HEK293 (cell line): ENCODE measurements at regions not wholly inside any gene's neighbourhood (a gene's known extent, or its start where the extent isn't known, plus 50 kb on each side); places are given as distances from the start of the nearest gene placed in this dataset.
A peak's percentile ranks its signal among the peaks of the same experiment; 100 is the strongest.

Source experiments
- CTCF ChIA-PET: fragments of 350-600 bp; formaldehyde crosslinking; extraction: SDS; loops from one replicate; lab custom pipeline; 2021; ENCODE audit warnings: antibody characterized with exemption; lab: Yijun Ruan, JAX
- POLR2A ChIA-PET: fragments of 300-600 bp; formaldehyde crosslinking; extraction: SDS; loops from one replicate; lab custom pipeline; 2020; ENCODE audit warnings: antibody characterized with exemption, inconsistent platforms; lab: Yijun Ruan, JAX
- H3K27ac ChIP-seq: fragments of 200-500 bp; sonication (Bioruptor generic); 2 replicates; pipeline ENCODE4 v1.5.1; 2014; ENCODE audit warnings: low read depth, low read length, control low read depth, inconsistent platforms; ENCODE audit errors: extremely low read depth
- H3K36me3 ChIP-seq, 2 experiments: fragments of 200-500 bp in 1 of 2; sonication (Bioruptor generic) in 1 of 2; 1 replicate in 1 of 2; 2 replicates in 1 of 2; pipeline ENCODE4 v1.5.1; 2014 to 2017; ENCODE audit warnings: inconsistent platforms in 2 of 2, low read length in 2 of 2; ENCODE audit not compliant: control insufficient read depth in 2 of 2, insufficient read depth in 1 of 2
- H3K4me1 ChIP-seq: fragments of 200-500 bp; sonication (Bioruptor generic); 2 replicates; pipeline ENCODE4 v1.5.1; 2014; ENCODE audit warnings: mild to moderate bottlenecking, low read length, inconsistent platforms; ENCODE audit not compliant: control insufficient read depth, insufficient read depth
- H3K4me3 ChIP-seq: 2 replicates; pipeline ENCODE4 v1.5.1; 2011; ENCODE audit warnings: low read depth, mild to moderate bottlenecking, control low read depth, low read length, moderate library complexity
- H3K9me3 ChIP-seq: fragments of 200-500 bp; sonication (Bioruptor generic); 2 replicates; pipeline ENCODE4 v1.5.1; 2014; ENCODE audit warnings: low read depth, low read length, inconsistent platforms; ENCODE audit not compliant: control insufficient read depth, insufficient read depth
- GLIS1 ChIP-seq: fragments of 450-650 bp; formaldehyde crosslinking; IDR thresholded peaks from 2 replicates; pipeline ENCODE4 v1.5.1; 2016; ENCODE audit warnings: missing biosample characterization, missing genetic modification characterization
- GLIS2 ChIP-seq: fragments of 450-650 bp; formaldehyde crosslinking; IDR thresholded peaks from 2 replicates; pipeline ENCODE4 v1.5.1; 2016; ENCODE audit warnings: missing biosample characterization, missing genetic modification characterization
- INSM2 ChIP-seq: fragments of 450-650 bp; formaldehyde crosslinking; IDR thresholded peaks from 2 replicates; pipeline ENCODE4 v1.5.1; 2016; ENCODE audit warnings: missing biosample characterization, missing genetic modification characterization
- OSR2 ChIP-seq: fragments of 450-650 bp; formaldehyde crosslinking; IDR thresholded peaks from 2 replicates; pipeline ENCODE4 v1.5.1; 2016; ENCODE audit warnings: missing biosample characterization, missing genetic modification characterization
- OVOL3 ChIP-seq: fragments of 450-650 bp; formaldehyde crosslinking; IDR thresholded peaks from 2 replicates; pipeline ENCODE4 v1.5.1; 2016; ENCODE audit warnings: missing biosample characterization, missing genetic modification characterization
- RBAK ChIP-seq: fragments of 450-650 bp; formaldehyde crosslinking; IDR thresholded peaks from 2 replicates; pipeline ENCODE4 v1.5.1; 2016; ENCODE audit warnings: missing biosample characterization, missing genetic modification characterization
- SCRT2 ChIP-seq: fragments of 450-650 bp; formaldehyde crosslinking; IDR thresholded peaks from 2 replicates; pipeline ENCODE4 v1.5.1; 2016; ENCODE audit warnings: missing biosample characterization, missing genetic modification characterization
- ZBTB20 ChIP-seq: fragments of 450-650 bp; formaldehyde crosslinking; IDR thresholded peaks from 2 replicates; pipeline ENCODE4 v1.5.1; 2016; ENCODE audit warnings: missing biosample characterization, missing genetic modification characterization
- ZIC2 ChIP-seq: fragments of 450-650 bp; formaldehyde crosslinking; IDR thresholded peaks from 2 replicates; pipeline ENCODE4 v1.5.1; 2016; ENCODE audit warnings: missing biosample characterization, missing genetic modification characterization
- ZNF140 ChIP-seq: fragments of 450-650 bp; formaldehyde crosslinking; IDR thresholded peaks from 2 replicates; pipeline ENCODE4 v1.5.1; 2016; ENCODE audit warnings: missing biosample characterization, missing genetic modification characterization
- ZNF157 ChIP-seq: fragments of 450-650 bp; formaldehyde crosslinking; IDR thresholded peaks from 2 replicates; pipeline ENCODE4 v1.5.1; 2016; ENCODE audit warnings: missing biosample characterization, missing genetic modification characterization
- ZNF221 ChIP-seq: fragments of 450-650 bp; formaldehyde crosslinking; IDR thresholded peaks from 2 replicates; pipeline ENCODE4 v1.5.1; 2017; ENCODE audit warnings: missing biosample characterization, missing genetic modification characterization, borderline replicate concordance
- ZNF324 ChIP-seq: fragments of 450-650 bp; formaldehyde crosslinking; IDR thresholded peaks from 2 replicates; pipeline ENCODE4 v1.5.1; 2016; ENCODE audit warnings: missing biosample characterization, missing genetic modification characterization
- ZNF335 ChIP-seq: fragments of 450-650 bp; formaldehyde crosslinking; conservative IDR thresholded peaks from 2 replicates; pipeline ENCODE4 v1.5.1; 2016; ENCODE audit warnings: missing biosample characterization, missing genetic modification characterization
- ZNF341 ChIP-seq: fragments of 450-650 bp; formaldehyde crosslinking; IDR thresholded peaks from 2 replicates; pipeline ENCODE4; 2016; ENCODE audit warnings: low read depth, missing biosample characterization, missing genetic modification characterization
- ZNF514 ChIP-seq: fragments of 450-650 bp; formaldehyde crosslinking; IDR thresholded peaks from 2 replicates; pipeline ENCODE4 v1.5.1; 2016; ENCODE audit warnings: missing biosample characterization, missing genetic modification characterization
- ZNF600 ChIP-seq: fragments of 450-650 bp; formaldehyde crosslinking; IDR thresholded peaks from 2 replicates; pipeline ENCODE4 v1.5.1; 2016; ENCODE audit warnings: missing biosample characterization, missing genetic modification characterization
- ZNF610 ChIP-seq: fragments of 450-650 bp; formaldehyde crosslinking; IDR thresholded peaks from 2 replicates; pipeline ENCODE4 v1.5.1; 2016; ENCODE audit warnings: missing biosample characterization, missing genetic modification characterization, borderline replicate concordance
- ZNF654 ChIP-seq: fragments of 450-650 bp; formaldehyde crosslinking; IDR thresholded peaks from 2 replicates; pipeline ENCODE4 v1.5.1; 2016; ENCODE audit warnings: low read depth, missing biosample characterization, missing genetic modification characterization
- ZNF664 ChIP-seq: fragments of 450-650 bp; formaldehyde crosslinking; IDR thresholded peaks from 2 replicates; pipeline ENCODE4 v1.5.1; 2016; ENCODE audit warnings: missing biosample characterization, missing genetic modification characterization
- ZNF747 ChIP-seq: fragments of 450-650 bp; formaldehyde crosslinking; IDR thresholded peaks from 2 replicates; pipeline ENCODE4 v1.5.1; 2016; ENCODE audit warnings: missing biosample characterization, missing genetic modification characterization
- TF ChIP-seq, protein P1 (sequence below): fragments of 450-650 bp; IDR thresholded peaks from 2 replicates; pipeline ENCODE4 v1.5.1; 2018; ENCODE audit warnings: missing biosample characterization, mild to moderate bottlenecking, missing genetic modification characterization
- TF ChIP-seq, protein P2 (sequence below): fragments of 450-650 bp; formaldehyde crosslinking; IDR thresholded peaks from 2 replicates; pipeline ENCODE4 v1.5.1; 2016; ENCODE audit warnings: missing biosample characterization, missing genetic modification characterization
- TF ChIP-seq, protein P3 (sequence below): sonication (generic); formaldehyde crosslinking; IDR thresholded peaks from 2 replicates; pipeline ENCODE4 v1.8.1; 2022; ENCODE audit warnings: mild to moderate bottlenecking, moderate library complexity, missing genetic modification reagents

DNA sequence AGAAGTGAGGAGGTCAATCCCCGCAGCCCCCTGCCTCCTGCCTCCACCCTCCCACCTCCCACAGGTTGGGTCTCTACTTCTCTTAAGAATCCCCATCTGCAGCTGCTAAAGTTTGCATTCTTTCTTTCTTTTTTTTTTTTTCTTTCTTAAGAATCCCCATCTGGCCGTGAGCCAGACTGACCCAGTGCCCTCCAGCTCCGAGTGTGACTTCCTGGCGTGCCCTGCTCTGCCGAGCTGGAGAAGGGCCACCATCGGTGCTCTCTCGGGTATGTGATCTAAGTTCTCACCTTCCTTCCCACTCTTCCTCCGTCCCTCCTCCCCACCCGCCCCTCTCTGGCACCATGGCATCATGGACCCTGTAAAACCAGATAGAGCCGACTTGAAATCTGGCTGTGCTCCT, 66.7 kb upstream of the LMO1 start:
- H3K27ac ChIP-seq, result no peak overlapping the region
- TF ChIP-seq, protein P1, sequence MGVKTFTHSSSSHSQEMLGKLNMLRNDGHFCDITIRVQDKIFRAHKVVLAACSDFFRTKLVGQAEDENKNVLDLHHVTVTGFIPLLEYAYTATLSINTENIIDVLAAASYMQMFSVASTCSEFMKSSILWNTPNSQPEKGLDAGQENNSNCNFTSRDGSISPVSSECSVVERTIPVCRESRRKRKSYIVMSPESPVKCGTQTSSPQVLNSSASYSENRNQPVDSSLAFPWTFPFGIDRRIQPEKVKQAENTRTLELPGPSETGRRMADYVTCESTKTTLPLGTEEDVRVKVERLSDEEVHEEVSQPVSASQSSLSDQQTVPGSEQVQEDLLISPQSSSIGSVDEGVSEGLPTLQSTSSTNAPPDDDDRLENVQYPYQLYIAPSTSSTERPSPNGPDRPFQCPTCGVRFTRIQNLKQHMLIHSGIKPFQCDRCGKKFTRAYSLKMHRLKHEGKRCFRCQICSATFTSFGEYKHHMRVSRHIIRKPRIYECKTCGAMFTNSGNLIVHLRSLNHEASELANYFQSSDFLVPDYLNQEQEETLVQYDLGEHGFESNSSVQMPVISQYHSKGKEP (tag by site-specific recombination), result no peak
- TF ChIP-seq ZNF514 (no peak), ZNF221 (tag by site-specific recombination) (no peak), ZNF140 (no peak), ZNF610 (tag by site-specific recombination) (no peak), INSM2 (tag by site-specific recombination) (no peak)
- TF ChIP-seq, all 188 proteins: peak for 0
- Histone ChIP-seq H3K9me3 (no peaks in the 10 kb centered on the region), H3K4me1 (peaks cover 6% of the 10 kb centered on the region; the same call in 1 of the 2 replicates), H3K4me3 (no peak overlapping the region), H3K36me3 (no peaks in the 10 kb centered on the region)
- POLR2A ChIA-PET, result no interaction called here
- CTCF ChIA-PET, result interaction anchor here (0.6 to 1.8 kb wide), 6 partner anchors 11 to 201 kb away, joined by 3 to 9 read pairs (median 4); no protein-coding TSS in a partner anchor

GRCh38 chr11:8329847-8330361, 66.2 kb upstream of the LMO1 start:
- POLR2A ChIA-PET, result no interaction called here
- CTCF ChIA-PET, result interaction anchor here (0.6 to 1.8 kb wide), 12 partner anchors 10 to 323 kb away, joined by 3 to 9 read pairs (median 4); no protein-coding TSS in a partner anchor
- no peak overlapping the region for H3K27ac ChIP-seq
- no peak overlapping the region for H3K4me3 ChIP-seq
- TF ChIP-seq OVOL3 (tag by site-specific recombination) (no peak), SCRT2 (peak; percentile 27; the same call in 1 of the 2 replicates), ZIC2 (tag by site-specific recombination) (peak; percentile 91), GLIS1 (peak; percentile 44), RBAK (tag by site-specific recombination) (no peak), ZNF157 (no peak), ZBTB20 (tag by site-specific recombination) (no peak), ZNF324 (tag by site-specific recombination) (no peak), ZNF664 (tag by site-specific recombination) (peak; percentile 66), ZNF600 (tag by site-specific recombination) (peak; percentile 63; the same call in 1 of the 2 replicates), GLIS2 (peak; percentile 25; the same call in 1 of the 2 replicates), OSR2 (peak; percentile 73), ZNF654 (tag by site-specific recombination) (no peak)
- TF ChIP-seq, all 188 proteins: peak for 7
- Histone ChIP-seq H3K36me3 (no peaks in the 10 kb centered on the region), H3K9me3 (no peaks in the 10 kb centered on the region), H3K4me1 (peaks cover 6% of the 10 kb centered on the region; the same call in 1 of the 2 replicates)

GRCh38 chr11:8329336-8329735, 65.7 kb upstream of the LMO1 start:
- H3K27ac ChIP-seq, result peak overlapping the region; percentile 20; the same call in 1 of the 2 replicates
- TF ChIP-seq ZNF747 (tag by site-specific recombination), result no peak
- peak; percentile 58 for TF ChIP-seq ZNF341
- TF ChIP-seq, protein P2, sequence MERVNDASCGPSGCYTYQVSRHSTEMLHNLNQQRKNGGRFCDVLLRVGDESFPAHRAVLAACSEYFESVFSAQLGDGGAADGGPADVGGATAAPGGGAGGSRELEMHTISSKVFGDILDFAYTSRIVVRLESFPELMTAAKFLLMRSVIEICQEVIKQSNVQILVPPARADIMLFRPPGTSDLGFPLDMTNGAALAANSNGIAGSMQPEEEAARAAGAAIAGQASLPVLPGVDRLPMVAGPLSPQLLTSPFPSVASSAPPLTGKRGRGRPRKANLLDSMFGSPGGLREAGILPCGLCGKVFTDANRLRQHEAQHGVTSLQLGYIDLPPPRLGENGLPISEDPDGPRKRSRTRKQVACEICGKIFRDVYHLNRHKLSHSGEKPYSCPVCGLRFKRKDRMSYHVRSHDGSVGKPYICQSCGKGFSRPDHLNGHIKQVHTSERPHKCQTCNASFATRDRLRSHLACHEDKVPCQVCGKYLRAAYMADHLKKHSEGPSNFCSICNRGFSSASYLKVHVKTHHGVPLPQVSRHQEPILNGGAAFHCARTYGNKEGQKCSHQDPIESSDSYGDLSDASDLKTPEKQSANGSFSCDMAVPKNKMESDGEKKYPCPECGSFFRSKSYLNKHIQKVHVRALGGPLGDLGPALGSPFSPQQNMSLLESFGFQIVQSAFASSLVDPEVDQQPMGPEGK (tag by site-specific recombination), result 0 out of 2 replicates have a peak, but pooled peaks have one; percentile 9
- TF ChIP-seq ZNF335, result 0 out of 2 replicates have a peak, but pooled peaks have one; percentile 4
- TF ChIP-seq, protein P1 (tag by site-specific recombination), result no peak
- TF ChIP-seq, protein P3, sequence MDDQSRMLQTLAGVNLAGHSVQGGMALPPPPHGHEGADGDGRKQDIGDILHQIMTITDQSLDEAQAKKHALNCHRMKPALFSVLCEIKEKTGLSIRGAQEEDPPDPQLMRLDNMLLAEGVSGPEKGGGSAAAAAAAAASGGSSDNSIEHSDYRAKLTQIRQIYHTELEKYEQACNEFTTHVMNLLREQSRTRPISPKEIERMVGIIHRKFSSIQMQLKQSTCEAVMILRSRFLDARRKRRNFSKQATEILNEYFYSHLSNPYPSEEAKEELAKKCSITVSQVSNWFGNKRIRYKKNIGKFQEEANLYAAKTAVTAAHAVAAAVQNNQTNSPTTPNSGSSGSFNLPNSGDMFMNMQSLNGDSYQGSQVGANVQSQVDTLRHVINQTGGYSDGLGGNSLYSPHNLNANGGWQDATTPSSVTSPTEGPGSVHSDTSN, result no peak
- TF ChIP-seq, all 188 proteins: peak for 3
- CTCF ChIA-PET, result interaction anchor here (0.7 to 1.8 kb wide), 11 partner anchors 10 to 323 kb away, joined by 3 to 9 read pairs (median 3); no protein-coding TSS in a partner anchor
- POLR2A ChIA-PET, result no interaction called here
- Histone ChIP-seq H3K36me3 (no peaks in the 10 kb centered on the region), H3K4me3 (no peak overlapping the region; the same call in 1 of the 2 replicates), H3K4me1 (peaks cover 6% of the 10 kb centered on the region; the same call in 1 of the 2 replicates), H3K9me3 (no peaks in the 10 kb centered on the region)
